ENCODE measurements at regions not wholly inside any gene's neighbourhood (a gene's known extent, or its start where the extent isn't known, plus 50 kb on each side); places are given as distances from the start of the nearest gene placed in this dataset.

GRCh38 chr9:38128752-38129270 lies 59.8 kb upstream of the SHB start:
- TF ChIP-seq CTCF (IDR thresholded peaks at IDR 0.05; ENCODE audit: control extremely low read depth in 1 of 3, insufficient read depth in 1 of 3, low read depth in 1 of 3, low read length in 3 of 3) (no peak), SIN3A (conservative IDR thresholded peaks at IDR 0.05 in 1 of 2, IDR thresholded peaks at IDR 0.05 in 1 of 2; ENCODE audit: low read depth in 1 of 2, low read length in 2 of 2) (no peak), RAD21 (IDR thresholded peaks at IDR 0.05 in 1 of 2, conservative IDR thresholded peaks at IDR 0.05 in 1 of 2; ENCODE audit: low read depth in 2 of 2, low read length in 2 of 2) (no peak), NRF1 (IDR thresholded peaks at IDR 0.05; ENCODE audit: low read depth, low read length) (no peak), EZH2 (IDR thresholded peaks at IDR 0.05; ENCODE audit: low read depth, low read length, severe bottlenecking) (no peak), RNF2 (IDR thresholded peaks at IDR 0.05; ENCODE audit: borderline replicate concordance, low read depth, low read length, missing control alignments, poor library complexity, severe bottlenecking) (no peak), RXRA (IDR thresholded peaks at IDR 0.05; ENCODE audit: insufficient read depth, low read depth, low read length) (no peak), CHD2 (IDR thresholded peaks at IDR 0.05; ENCODE audit: low read length) (no peak), POLR2A (IDR thresholded peaks at IDR 0.05; ENCODE audit: control extremely low read depth in 1 of 2, low read depth in 2 of 2, low read length in 2 of 2) (no peak)

Data from H1 (cell line).